ENCODE measurements at regions not wholly inside any gene's neighbourhood (a gene's known extent, or its start where the extent isn't known, plus 50 kb on each side); places are given as distances from the start of the nearest gene placed in this dataset.

- TF ChIP-seq LEF1 (IDR thresholded peaks at IDR 0.05; ENCODE audit: borderline replicate concordance) (no peak), PKNOX1 (IDR thresholded peaks at IDR 0.05) (no peak), FOXK2 (IDR thresholded peaks at IDR 0.05) (no peak), HDGF (IDR thresholded peaks at IDR 0.05; ENCODE audit: borderline replicate concordance) (no peak), SUZ12 (IDR thresholded peaks at IDR 0.05) (no peak), ARNT (IDR thresholded peaks at IDR 0.05) (no peak), SP1 (IDR thresholded peaks at IDR 0.05) (no peak), FOXA1 (IDR thresholded peaks at IDR 0.05) (no peak), BHLHE40 (IDR thresholded peaks at IDR 0.05; ENCODE audit: borderline replicate concordance) (no peak), TARDBP (IDR thresholded peaks at IDR 0.05) (no peak), L3MBTL2 (conservative IDR thresholded peaks at IDR 0.05) (no peak), FOXM1 (IDR thresholded peaks at IDR 0.05; ENCODE audit: borderline replicate concordance) (no peak), ZNF384 (IDR thresholded peaks at IDR 0.05) (no peak)
Measured at GRCh38 chr18:77762642-77763041, 513.0 kb downstream of the GALR1 start.
